Muscle layer of duodenum (tissue), 2 donors: ENCODE measurements at regions not wholly inside any gene's neighbourhood (a gene's known extent, or its start where the extent isn't known, plus 50 kb on each side); places are given as distances from the start of the nearest gene placed in this dataset.
"Not testable (repeated sequence)": the region's sequence is repeated elsewhere in the genome, so short reads cannot be mapped to it uniquely, and the experiment has no call there.

Source experiments
- H3K27ac ChIP-seq: one replicate; pipeline ENCODE4 v1.7.0; 2013; ENCODE audit warnings: mild to moderate bottlenecking, low read length
- H3K27me3 ChIP-seq: one replicate; pipeline ENCODE4 v1.7.0; 2013; ENCODE audit warnings: low read depth, mild to moderate bottlenecking, control low read depth, low read length
- H3K36me3 ChIP-seq, 2 donors: one replicate each; pipeline ENCODE4 v1.7.0; 2013; ENCODE audit warnings: low read length in 2 of 2, control low read depth in 1 of 2, mild to moderate bottlenecking in 1 of 2; ENCODE audit not compliant: insufficient read depth in 2 of 2, control insufficient read depth in 1 of 2
- H3K4me1 ChIP-seq, 2 donors: one replicate each; pipeline ENCODE4 v1.7.0; 2013; ENCODE audit warnings: low read length in 2 of 2, mild to moderate bottlenecking in 2 of 2, control low read depth in 1 of 2, moderate library complexity in 1 of 2; ENCODE audit not compliant: insufficient read depth in 2 of 2, control insufficient read depth in 1 of 2
- H3K4me3 ChIP-seq, 2 donors: one replicate each; pipeline ENCODE4 v1.7.0; 2013; ENCODE audit warnings: low read length in 2 of 2, low read depth in 1 of 2, mild to moderate bottlenecking in 1 of 2
- H3K9me3 ChIP-seq, 2 donors: one replicate each; pipeline ENCODE4 v1.7.0; 2013; ENCODE audit warnings: low read length in 2 of 2, control low read depth in 1 of 2, mild to moderate bottlenecking in 1 of 2; ENCODE audit not compliant: control insufficient read depth in 1 of 2
- donor health status: healthy.

- Histone ChIP-seq H3K27ac (no peak overlapping the region), H3K36me3 (no peaks in the 10 kb centered on the region), H3K4me1 (no peaks in the 10 kb centered on the region), H3K4me3 (no peak overlapping the region), H3K27me3 (no peaks in the 10 kb centered on the region), H3K9me3 (no peaks in the 10 kb centered on the region)
Measured at GRCh38 chr1:121443001-121443540, 258.3 kb downstream of the SRGAP2C start.

- no peaks in the 10 kb centered on the region for H3K27me3 ChIP-seq
- no peak overlapping the region for H3K4me3 ChIP-seq
Measured at GRCh38 chr1:121444096-121444495, 259.3 kb downstream of the SRGAP2C start.

GRCh38 chr1:121445679-121446078 lies 260.9 kb downstream of the SRGAP2C start:
- Histone ChIP-seq H3K36me3 (no peaks in the 10 kb centered on the region), H3K27ac (no peak overlapping the region), H3K9me3 (no peaks in the 10 kb centered on the region), H3K4me1 (no peaks in the 10 kb centered on the region), H3K27me3 (no peaks in the 10 kb centered on the region), H3K4me3 (no peak overlapping the region)

More at GRCh38 chr1:121444096-121444495, 259.3 kb downstream of the SRGAP2C start:
- Histone ChIP-seq H3K27ac (no peak overlapping the region), H3K9me3 (no peaks in the 10 kb centered on the region), H3K36me3 (no peaks in the 10 kb centered on the region), H3K4me1 (no peaks in the 10 kb centered on the region)

GRCh38 chr1:121447280-121447923 lies 262.6 kb downstream of the SRGAP2C start:
- not testable (repeated sequence) for H3K27me3 ChIP-seq, H3K27ac ChIP-seq, H3K9me3 ChIP-seq, H3K4me3 ChIP-seq, H3K36me3 ChIP-seq, H3K4me1 ChIP-seq

- H3K9me3 ChIP-seq, H3K27me3 ChIP-seq, H3K36me3 ChIP-seq, H3K4me3 ChIP-seq, H3K4me1 ChIP-seq, H3K27ac ChIP-seq: not testable (repeated sequence)
Measured at GRCh38 chr1:121448064-121448463, 263.3 kb downstream of the SRGAP2C start.

- no peaks in the 10 kb centered on the region for H3K36me3 ChIP-seq
- no peaks in the 10 kb centered on the region for H3K4me1 ChIP-seq
- H3K27ac ChIP-seq = no peak overlapping the region
- H3K9me3 ChIP-seq = no peaks in the 10 kb centered on the region
- H3K27me3 ChIP-seq = no peaks in the 10 kb centered on the region
- no peak overlapping the region for H3K4me3 ChIP-seq
Measured at GRCh38 chr1:121448851-121449250, 264.1 kb downstream of the SRGAP2C start.

- Histone ChIP-seq H3K4me1 (no peaks in the 10 kb centered on the region), H3K27ac (no peak overlapping the region), H3K27me3 (no peaks in the 10 kb centered on the region), H3K4me3 (no peak overlapping the region), H3K36me3 (no peaks in the 10 kb centered on the region), H3K9me3 (no peaks in the 10 kb centered on the region)
Measured at GRCh38 chr1:121452484-121452883, 267.7 kb downstream of the SRGAP2C start.

- Histone ChIP-seq H3K36me3 (no peaks in the 10 kb centered on the region), H3K27ac (no peak overlapping the region), H3K27me3 (no peaks in the 10 kb centered on the region), H3K9me3 (no peaks in the 10 kb centered on the region), H3K4me1 (no peaks in the 10 kb centered on the region), H3K4me3 (peak overlapping the region in 1 of 2 donors; percentile 16)
Measured at GRCh38 chr1:121458291-121459048, 273.7 kb downstream of the SRGAP2C start.

- no peaks in the 10 kb centered on the region for H3K9me3 ChIP-seq
- H3K4me3 ChIP-seq = no peak overlapping the region
- no peak overlapping the region for H3K27ac ChIP-seq
- no peaks in the 10 kb centered on the region for H3K36me3 ChIP-seq
- no peaks in the 10 kb centered on the region for H3K27me3 ChIP-seq
- no peaks in the 10 kb centered on the region for H3K4me1 ChIP-seq
Measured at GRCh38 chr1:121459235-121459634, 274.5 kb downstream of the SRGAP2C start.

GRCh38 chr1:121469395-121469794 lies 284.6 kb downstream of the SRGAP2C start:
- not testable (repeated sequence) for H3K36me3 ChIP-seq, H3K4me3 ChIP-seq, H3K27me3 ChIP-seq, H3K27ac ChIP-seq, H3K9me3 ChIP-seq, H3K4me1 ChIP-seq

GRCh38 chr1:121470401-121470800 lies 285.6 kb downstream of the SRGAP2C start:
- not testable (repeated sequence) for H3K9me3 ChIP-seq, H3K27me3 ChIP-seq, H3K27ac ChIP-seq, H3K36me3 ChIP-seq, H3K4me1 ChIP-seq, H3K4me3 ChIP-seq
